A204.1 (cell line): ENCODE measurements at regions not wholly inside any gene's neighbourhood (a gene's known extent, or its start where the extent isn't known, plus 50 kb on each side); places are given as distances from the start of the nearest gene placed in this dataset.

Experiments
- FAIRE-seq: peaks from 2 replicates; lab custom pipeline; 2012; peaks lifted over from hg19 to GRCh38; lab: Jason Lieb, UNC

DNA sequence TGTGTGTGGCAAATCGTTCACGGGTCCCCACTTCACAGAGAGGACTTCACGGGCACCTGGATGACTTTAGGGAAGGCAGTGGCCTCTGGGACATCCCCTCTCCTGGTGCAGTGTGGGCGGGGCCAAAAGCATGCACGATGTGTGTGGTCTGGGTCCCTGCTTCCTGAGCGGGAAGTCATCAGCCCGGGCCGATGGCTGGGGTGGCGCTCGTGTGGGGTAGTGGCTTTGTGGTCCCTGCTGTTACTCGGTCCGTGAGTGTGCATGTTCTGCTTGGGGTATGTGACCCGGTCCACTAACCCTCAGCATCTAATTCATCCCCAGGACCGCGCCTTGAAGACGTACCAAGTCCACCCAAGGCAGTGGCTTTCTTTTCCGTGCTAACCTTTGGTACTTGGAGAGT lies 142.5 kb upstream of the RTL1 start:
- FAIRE-seq, result no peak

DNA sequence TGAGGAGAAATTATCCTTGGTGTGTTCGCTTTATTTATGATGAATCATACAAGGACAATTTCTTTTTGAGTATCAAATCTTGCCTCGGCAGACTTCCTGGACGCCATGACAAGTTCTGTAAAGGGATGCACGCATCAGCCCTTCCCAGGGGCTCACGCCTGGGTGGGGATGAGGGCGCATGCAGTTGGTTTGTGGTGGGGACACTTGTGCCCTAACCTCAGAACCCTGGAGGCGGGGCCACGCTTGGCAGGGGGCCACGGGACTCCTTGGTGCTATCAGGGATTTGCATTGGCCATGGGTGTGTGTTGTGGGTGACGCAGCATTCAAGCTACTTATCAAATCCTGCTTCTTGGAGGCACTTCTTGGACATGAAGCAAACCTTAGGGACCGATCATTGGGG lies 143.8 kb upstream of the RTL1 start:
- no peak for FAIRE-seq

DNA sequence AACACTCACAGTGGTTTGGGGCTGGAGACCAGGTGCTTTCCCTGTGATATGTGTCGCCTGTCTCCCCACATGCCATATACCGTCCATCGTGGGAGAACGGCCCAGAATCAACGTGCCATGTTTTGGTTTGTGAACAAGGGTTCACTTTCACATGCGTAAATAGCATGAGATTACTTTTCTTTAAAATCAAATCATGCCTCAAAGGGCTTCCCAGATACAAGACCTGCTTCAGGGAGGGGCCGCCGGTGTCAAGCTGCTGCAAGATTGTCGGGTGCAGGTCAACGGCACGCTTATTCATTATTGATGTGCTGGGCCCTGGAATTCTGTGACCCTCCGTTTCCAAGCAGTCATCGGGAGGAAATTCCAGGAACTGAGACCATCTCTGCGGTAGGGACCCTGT lies 145.2 kb upstream of the RTL1 start:
- no peak for FAIRE-seq

DNA sequence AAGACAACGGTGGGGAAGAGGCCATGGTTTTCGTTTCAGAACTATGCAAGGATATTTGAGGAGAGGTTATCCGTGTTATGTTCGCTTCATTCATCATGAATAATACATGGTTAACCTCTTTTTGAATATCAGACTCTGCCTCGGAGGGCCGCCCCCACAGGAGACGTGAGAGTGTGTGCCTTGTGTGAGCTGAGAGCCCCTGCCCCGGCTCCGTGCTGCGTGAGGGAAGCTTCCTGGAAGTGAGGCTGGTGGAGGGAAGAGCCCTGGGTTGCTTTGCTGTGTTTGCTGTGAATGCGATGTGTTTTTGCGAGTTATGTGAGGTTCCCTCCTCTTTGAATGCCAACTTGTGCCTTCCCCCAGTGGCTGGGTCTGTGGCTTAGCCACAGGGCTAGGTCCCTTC lies 146.0 kb upstream of the RTL1 start:
- no peak for FAIRE-seq

DNA sequence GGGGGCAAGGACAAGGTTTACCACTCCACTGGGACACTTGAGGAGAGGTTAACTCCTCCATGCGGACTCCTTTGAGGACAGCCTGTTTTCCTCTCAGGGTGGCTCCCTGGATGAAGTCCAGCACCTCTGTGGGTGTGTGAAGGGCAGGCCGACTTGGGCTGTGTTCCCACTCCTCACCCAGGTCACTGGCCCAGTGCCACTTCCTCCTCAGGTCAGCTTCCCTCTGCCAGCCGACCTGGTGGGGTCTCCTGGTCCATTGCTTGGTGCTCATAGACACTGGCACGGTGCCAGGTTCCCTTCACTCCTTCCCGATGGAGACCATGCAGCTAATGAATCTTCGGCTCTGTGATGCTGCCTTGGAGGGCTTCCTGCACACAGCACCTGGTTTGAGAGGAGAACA lies 146.4 kb upstream of the RTL1 start:
- no peak for FAIRE-seq

DNA sequence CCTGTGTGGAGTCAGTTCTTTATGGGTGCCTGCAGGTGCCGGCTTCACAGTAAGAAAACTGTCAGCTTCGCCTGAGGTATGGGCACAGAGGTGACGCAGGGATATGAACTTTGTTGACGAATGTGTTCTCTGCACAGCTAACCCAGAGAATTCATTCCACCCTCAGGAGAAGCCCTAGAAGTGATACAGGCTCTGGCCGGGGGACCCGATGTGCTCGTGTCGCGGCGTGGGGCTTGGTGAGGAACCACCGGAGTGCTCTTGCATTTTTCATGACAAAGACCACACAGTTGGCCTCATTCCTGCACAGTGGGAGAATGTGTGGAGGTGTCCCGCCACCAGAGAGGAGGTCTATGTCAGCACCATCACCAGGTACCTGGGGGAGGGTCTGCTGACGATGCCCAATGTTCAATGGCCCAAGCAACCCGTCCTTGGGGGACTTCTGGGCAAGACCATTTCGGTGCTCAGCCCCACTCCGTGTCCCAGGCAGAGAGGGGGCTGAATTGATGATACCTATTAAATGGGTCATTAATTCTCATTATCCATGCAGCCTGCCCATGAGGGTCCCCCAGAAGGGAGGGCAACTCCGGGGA lies 147.5 kb upstream of the RTL1 start:
- FAIRE-seq, result no peak

DNA sequence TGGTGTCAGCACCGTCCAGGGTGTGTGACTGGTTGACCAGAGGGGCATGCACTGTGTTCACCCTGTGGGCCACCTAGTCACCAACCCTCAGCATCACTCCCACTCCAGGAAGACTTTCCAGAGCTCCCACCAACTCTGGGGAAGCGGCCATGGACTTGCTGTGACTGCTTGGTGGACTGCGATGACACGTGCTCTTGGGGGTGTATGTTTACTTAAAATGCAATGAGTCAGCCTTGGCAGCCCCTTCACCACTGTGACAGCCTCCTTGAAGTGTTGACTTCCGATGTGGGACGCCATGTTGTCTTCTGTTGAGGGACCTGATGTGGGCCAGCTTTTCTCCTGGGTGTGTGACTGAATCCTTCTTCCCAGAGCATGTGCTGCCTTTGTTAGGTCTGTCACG lies 151.1 kb upstream of the RTL1 start:
- no peak for FAIRE-seq

DNA sequence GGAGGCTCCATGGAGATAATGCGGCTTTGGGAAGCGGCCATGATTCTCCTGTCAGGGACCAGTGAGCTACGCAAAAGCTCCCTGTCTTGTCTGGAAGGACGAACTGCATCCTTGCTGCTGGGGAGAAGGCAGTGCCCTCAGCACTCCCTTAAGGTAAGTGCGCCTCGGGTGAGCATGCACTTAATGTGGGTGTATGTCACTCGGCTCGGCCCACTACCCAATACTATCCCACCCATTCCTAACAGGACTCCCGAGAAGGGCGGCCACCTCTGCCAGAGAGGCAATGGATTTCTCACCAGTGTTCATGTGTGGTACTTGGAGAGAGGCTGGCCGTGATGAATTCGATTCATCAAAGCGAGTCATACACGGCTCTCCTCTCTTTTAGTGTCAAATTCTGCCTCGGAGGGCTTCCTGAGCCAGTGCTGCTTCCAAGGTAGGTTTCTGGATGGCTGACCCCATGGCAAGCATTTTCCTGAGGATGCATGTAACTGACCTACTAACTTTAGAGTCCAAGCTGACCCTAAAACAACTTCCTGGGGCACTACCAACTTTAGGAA lies 151.7 kb upstream of the RTL1 start:
- no peak for FAIRE-seq

DNA sequence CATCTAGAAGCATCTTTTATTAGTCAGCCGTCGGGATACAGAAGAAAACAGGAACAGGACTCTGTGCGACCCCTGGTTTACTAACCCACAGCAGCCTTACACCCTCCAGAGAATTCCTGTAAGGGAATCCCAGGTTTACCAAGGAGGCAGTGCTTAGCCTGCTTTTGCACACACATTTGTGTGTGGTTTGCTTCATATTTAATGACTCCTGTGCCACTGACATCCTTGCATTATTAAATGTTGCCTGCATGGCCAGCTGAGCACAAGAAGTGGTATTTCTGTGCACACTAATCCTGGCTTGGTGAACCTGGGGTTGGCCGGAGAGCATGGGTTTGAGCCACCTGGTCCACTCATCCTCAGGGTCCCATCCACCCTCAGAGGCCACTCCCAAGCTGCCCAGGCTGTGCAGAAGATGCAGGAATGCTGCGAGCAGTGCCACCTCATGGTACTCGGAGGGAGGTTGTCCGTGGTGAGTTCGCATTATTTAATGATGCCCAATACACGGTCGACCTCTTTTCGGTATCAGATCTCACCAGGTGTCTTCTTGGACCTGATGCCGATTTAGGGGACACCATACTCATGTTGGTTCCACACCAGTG lies 152.4 kb upstream of the RTL1 start:
- no peak for FAIRE-seq

DNA sequence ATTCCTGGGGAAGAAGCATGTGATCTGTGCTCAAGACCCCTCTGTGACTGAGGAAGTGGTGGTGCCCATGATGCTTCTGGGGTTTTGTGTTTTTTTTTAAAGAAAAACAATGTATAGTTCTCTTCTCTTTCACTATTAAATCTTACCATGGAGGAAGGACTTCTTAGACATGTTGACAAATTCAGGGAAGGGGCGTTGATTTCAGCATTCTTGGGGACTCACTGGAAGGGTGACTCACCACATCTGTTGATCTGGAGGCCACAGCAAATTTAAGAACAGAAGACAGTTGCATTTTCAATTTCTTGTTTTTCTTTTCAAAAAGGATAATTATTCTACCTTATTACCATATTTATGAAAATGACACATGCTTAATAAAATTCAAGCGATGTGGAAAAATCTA lies 152.9 kb upstream of the RTL1 start:
- FAIRE-seq, result no peak

DNA sequence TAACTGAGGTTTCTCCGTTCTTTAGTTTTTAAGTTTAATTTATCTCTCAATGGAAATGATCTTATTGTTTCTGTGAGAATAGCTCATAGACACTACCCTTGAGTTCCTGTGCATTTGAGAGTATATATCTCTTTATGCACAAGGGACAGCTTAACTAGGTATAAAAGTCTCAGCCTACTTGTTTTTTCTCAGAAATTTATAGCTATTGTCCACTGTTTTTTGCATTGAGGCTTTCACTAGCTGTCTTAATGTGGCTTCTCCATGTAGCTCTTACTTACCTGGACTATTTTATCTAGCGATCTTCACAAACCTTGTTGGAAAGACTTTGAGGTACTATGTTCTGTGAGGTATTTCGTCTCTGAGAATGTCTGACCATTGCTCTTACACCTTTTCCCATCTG lies 153.9 kb upstream of the RTL1 start:
- FAIRE-seq, result no peak

DNA sequence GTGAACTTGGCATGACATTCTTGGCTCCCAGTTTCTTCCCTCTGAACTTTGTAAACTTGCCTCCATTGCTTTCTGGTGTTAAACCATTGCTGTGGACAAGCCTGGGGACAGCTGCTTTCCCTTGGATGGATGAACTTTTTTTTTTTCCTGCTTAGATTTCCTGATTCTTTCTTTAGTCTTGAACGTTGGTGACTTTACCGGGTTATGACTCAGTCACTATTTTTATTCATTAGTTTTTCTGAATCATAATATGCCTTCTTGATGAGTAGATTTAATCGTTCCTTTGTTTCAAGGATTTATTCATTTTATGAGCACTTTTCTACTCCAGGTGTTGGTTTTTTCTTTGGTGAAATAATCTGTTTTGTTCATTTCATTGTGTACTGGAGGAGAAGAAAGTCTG lies 155.0 kb upstream of the RTL1 start:
- no peak for FAIRE-seq

DNA sequence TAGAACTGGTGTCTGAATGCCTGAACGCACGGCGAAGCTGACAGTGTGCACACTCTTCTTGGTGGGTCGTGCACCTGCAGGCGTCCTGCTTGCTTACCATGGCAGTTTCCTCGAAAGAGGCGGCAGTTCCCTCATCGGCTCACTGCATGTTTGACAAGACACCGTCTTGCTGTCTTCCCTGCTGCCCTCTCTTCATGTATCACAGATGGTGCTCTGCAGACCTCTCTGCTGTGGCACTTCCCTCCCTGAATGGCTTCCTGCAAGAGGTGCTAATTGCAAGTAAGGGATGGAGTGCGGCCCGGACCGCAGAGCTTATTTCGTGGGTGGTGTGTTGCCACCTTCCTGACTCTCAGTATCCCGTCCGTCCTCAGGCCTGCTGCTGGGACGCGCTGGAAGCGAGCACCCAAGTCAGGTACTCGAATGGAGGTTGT lies 156.7 kb upstream of the RTL1 start:
- no peak for FAIRE-seq

DNA sequence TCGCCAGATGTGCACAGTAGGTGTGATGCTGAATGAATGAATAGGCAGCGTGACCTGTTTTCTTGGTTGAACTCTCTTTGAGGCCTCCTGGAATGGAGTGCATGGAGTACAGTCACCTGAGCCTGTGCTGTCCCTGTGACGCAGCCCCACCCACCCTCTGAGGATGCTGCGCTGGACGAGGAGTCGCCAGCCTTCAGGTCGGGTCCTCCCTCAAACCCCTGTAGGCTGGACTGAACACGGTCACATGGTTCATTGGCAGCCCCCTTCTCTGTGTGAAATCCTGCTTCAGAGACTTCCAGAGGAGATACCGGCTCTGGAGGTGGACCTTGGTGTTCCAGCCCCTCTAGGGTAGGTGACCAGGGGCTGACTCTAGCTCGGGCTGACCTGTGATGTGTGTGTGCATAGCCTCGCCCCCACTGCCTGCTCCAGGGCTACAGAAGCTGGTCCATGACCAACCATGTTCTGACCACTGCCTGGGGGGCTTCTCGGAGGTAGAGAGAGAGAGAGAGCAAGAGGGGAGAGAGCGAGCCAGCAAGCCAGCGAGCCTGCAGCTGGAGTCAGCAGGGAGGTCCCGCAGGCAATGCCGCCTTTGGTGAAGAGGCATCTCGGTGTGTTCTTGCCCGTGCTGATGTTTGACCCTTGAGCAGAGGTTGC lies 158.0 kb upstream of the RTL1 start:
- FAIRE-seq, result no peak

DNA sequence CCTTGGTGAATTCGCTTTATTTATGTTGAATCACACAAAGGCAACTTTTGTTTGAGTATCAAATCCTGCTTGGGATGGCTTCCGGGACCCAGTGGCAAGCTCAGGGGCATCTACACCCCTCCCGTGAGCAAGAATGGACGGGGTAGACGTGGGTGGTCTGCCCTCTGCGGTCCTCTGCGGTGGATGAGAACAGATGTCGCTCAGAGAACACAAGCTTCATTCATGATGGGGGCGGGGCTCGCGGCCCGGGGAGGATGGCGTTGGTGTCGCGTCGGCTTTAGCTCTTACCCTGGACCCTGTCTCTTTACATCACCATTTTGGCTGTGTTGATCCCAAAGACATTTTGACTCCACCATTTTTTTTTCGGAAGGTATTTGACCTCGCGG lies 158.5 kb upstream of the RTL1 start:
- FAIRE-seq, result no peak

DNA sequence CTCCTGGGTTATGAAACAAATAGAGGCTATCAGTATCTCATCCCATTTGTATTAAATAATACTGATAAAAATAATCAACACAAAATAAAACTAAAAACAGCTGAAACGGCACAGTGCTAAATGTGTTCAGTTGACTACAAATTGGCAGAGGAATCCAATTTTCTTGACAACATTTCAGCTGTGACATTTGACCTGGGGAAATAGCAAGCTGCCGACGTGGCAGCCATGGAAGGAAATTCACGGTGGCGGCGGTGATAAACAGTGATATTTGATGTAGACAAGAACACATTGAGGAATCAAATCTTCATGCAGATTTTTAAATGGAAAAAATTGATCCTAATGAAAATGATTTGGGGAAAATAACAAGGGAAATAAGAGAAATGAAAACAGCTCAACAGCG lies 159.1 kb upstream of the RTL1 start:
- FAIRE-seq, result no peak

DNA sequence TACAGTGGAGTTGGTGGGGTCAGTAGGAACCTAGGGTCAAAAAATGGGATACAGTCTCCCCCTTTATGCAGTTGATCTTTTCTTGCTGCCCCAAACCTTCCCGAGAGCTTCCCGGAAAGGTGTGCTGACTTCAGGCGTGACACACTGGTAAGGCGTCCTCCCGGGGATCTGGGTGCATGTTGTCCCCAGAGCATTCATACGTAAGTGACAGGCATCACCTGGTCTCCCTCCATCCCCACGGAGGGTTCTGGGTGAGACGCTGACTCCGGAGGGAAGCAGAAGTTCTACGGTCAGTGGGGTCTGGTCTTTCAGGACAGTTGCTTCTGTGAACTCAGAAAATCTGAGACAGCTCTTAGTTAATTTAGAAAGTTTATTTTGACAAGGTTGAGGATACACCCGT lies 159.6 kb upstream of the RTL1 start:
- no peak for FAIRE-seq

DNA sequence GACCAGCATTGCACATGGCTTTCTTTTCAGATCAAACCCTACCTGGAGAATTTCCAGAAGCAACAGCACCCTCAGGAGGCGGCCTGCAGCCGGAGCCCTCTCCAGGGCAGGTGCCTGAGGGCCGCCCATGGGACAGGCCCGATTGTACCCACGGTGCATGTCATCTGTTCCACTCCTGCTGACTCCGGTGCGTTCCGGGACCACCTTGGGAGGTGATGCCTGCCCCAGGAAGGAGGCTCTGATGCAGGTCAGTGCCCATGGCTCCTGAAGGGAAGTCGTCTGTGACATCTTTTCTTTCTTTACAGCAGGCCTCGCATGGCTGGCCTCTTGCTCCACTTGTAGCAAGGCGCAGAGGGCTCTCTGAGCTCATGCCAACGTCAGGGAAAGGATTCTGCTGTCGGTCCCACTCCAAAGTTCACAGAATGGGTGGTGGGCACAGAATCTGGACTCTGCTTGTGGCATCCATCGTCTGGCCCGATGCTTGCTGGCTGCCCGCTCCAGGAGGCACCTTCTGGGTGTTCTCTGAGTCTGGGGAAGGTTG lies 160.7 kb upstream of the RTL1 start:
- FAIRE-seq, result no peak

DNA sequence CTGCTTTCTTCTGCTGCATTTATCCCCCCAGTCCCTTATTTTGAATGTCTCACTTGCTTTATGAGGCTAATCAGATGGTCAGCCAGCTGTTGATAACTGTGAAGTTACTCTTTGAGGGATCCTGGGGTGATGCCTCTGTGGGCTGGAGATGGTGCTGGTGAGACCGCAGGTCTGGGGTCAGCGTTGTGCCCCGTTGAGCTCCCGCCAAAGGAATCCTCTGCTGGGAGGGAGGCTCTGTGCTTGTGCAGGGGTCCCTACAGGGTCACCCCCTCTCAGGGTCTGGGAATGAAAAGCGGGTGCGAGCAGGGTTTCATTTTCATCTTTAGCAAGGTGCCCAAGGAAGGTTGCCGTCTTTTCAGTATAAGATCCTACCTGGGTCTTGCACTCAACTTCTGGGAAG lies 161.2 kb upstream of the RTL1 start:
- no peak for FAIRE-seq

DNA sequence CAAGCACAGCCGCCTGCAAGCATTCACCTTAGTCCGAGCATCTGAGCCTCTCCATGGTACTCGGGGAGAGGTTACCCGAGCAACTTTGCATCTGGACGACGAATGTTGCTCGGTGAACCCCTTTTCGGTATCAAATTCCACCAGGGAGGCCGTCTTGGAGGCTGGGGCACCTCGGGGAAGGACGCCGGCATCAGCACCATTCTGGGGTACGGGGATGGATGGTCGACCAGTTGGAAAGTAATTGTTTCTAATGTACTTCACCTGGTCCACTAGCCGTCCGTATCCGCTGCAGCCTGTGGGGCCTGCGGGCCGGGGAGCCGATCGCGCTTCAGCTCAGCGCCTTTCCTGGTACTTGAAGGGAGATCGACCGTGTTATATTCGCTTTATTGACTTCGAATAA lies 161.7 kb upstream of the RTL1 start:
- no peak for FAIRE-seq

DNA sequence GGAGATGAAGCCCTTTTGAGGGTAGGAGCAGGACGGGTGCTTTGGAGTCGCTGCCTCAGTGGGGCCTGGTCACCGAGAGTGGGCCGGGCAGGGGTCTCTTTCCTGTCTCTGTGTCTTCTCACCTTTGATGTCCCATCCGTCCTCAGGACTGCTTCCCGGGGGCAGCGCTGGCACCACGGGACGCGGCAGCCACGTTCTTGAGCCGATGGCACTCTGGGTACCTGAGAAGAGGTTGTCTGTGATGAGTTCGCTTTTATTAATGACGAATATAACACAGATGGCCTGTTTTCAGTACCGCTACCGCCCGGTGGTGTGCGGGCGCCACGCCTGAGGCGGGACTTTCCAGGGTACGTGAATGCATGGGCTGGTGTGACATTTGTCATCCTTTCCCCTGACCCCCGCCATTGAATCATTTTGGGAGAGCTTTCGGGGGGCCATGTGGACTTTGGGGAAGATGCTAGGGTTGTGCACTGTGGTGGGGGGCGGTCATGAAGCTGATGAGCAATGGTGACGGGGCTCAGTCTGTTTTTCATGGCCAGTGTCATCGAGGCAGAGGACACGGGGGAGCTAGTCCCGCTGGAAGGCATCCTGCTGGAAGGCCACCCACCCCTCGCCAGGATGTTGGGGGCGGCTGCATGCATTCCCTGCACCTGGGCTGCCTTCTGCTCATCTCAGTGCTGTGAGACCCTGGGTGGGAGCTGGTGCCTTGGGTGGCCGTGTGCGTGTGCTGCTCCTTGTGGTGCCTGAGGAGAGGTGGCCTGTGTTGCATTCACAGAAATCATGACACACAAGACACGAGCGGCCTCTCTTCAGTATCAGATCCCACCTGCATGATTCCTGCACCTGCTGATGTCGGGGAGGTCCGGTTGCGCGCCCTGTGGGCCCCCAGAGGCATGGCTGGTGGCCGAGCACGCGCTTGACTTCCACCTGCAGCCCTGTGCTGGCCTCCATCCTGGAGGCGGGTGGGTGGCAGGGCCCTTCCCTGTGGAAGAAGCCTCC lies 162.5 kb upstream of the RTL1 start:
- no peak for FAIRE-seq

DNA sequence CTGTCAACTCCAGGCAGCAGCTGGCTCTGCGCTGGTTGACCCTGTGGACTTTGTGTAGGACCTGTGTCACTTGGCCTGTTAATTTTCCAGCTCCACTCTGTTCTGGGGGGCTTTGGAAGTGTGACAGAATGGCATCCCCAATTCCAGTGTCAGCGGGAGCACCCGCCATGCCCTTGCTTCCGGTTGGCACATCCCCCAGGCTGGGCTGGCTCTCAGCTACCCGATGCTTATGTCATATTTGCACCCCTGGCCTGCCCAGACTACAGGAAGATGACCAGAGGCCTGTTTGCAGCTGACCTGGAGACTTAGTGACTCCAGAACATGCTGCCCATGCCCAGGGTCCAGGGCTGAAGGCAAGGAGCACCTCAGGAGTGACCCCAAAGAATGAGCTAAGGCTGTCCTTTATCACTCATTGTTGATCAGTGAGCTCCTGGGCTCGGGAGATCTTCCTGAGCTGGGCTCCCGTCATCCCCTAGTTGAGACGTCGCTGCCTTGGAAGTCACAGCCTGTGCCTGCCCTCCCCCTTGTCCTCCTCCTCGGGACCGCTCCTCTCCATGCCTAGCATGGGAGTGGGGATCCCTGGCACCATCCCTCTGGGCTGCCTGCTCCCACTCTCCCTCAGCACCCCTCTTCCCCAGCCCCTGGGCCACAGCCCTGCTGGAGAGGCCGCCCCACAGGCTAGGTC lies 163.4 kb upstream of the RTL1 start:
- FAIRE-seq, result no peak
